Nephron progenitor cell (in vitro differentiated cells): ENCODE measurements at regions not wholly inside any gene's neighbourhood (a gene's known extent, or its start where the extent isn't known, plus 50 kb on each side); places are given as distances from the start of the nearest gene placed in this dataset.

ENCODE experiments used
- DNase-seq: peaks from one replicate; pipeline ENCODE4 v3.0.0; 2021
- H3K27ac Mint-ChIP-seq: 2 replicates; pipeline ENCODE4 v1.8.0; 2021; ENCODE audit warnings: mild to moderate bottlenecking, moderate library complexity, mixed read lengths
- H3K27me3 Mint-ChIP-seq: 2 replicates; pipeline ENCODE4 v1.8.0; 2021; ENCODE audit warnings: mild to moderate bottlenecking, low read depth, mixed read lengths; ENCODE audit not compliant: poor library complexity
- H3K36me3 Mint-ChIP-seq: 2 replicates; pipeline ENCODE4 v1.8.0; 2021; ENCODE audit warnings: low read depth, mixed read lengths
- H3K4me1 Mint-ChIP-seq: 2 replicates; pipeline ENCODE4 v1.8.0; 2021; ENCODE audit warnings: mixed read lengths
- H3K4me3 Mint-ChIP-seq: 2 replicates; pipeline ENCODE4 v1.8.0; 2021; ENCODE audit warnings: mild to moderate bottlenecking, moderate library complexity, mixed read lengths
- H3K9me3 Mint-ChIP-seq: 2 replicates; pipeline ENCODE4 v1.8.0; 2021; ENCODE audit warnings: mild to moderate bottlenecking, moderate library complexity, mixed read lengths
- CTCF ChIP-seq: fragments of 200-600 bp; sonication (generic); IDR thresholded peaks from 2 replicates; pipeline ENCODE4 v1.5.0; 2021; ENCODE audit warnings: antibody characterized with exemption

- no peak for TF ChIP-seq CTCF
- no peaks in the 10 kb centered on the region for H3K27me3 Mint-ChIP-seq
- H3K36me3 Mint-ChIP-seq: no peaks in the 10 kb centered on the region
- H3K4me1 Mint-ChIP-seq: peaks cover 18% of the 10 kb centered on the region
- no peak overlapping the region for H3K4me3 Mint-ChIP-seq
- no peak overlapping the region for H3K27ac Mint-ChIP-seq
- no peaks in the 10 kb centered on the region for H3K9me3 Mint-ChIP-seq
- DNase-seq: no peak
Observed at GRCh38 chr5:110343616-110344015, 382.9 kb downstream of the TMEM232 start.

GRCh38 chr5:110345623-110346022, 380.8 kb downstream of the TMEM232 start:
- peaks cover 18% of the 10 kb centered on the region for H3K4me1 Mint-ChIP-seq
- H3K36me3 Mint-ChIP-seq: no peaks in the 10 kb centered on the region
- no peaks in the 10 kb centered on the region for H3K27me3 Mint-ChIP-seq
- no peak overlapping the region for H3K27ac Mint-ChIP-seq
- no peak for TF ChIP-seq CTCF
- no peak for DNase-seq
- H3K4me3 Mint-ChIP-seq: no peak overlapping the region
- H3K9me3 Mint-ChIP-seq: no peaks in the 10 kb centered on the region

GRCh38 chr5:110346893-110347358, 379.5 kb downstream of the TMEM232 start:
- Mint-ChIP-seq H3K27me3 (no peaks in the 10 kb centered on the region), H3K4me1 (peaks cover 10% of the 10 kb centered on the region), H3K27ac (no peak overlapping the region), H3K36me3 (no peaks in the 10 kb centered on the region), H3K4me3 (no peak overlapping the region), H3K9me3 (no peaks in the 10 kb centered on the region)
- DNase-seq: no peak
- no peak for TF ChIP-seq CTCF

GRCh38 chr5:110347781-110348180, 378.7 kb downstream of the TMEM232 start:
- peaks cover 2% of the 10 kb centered on the region for H3K4me1 Mint-ChIP-seq
- H3K27ac Mint-ChIP-seq: no peak overlapping the region

GRCh38 chr5:110351430-110351829, 375.0 kb downstream of the TMEM232 start:
- no peak for DNase-seq
- Mint-ChIP-seq H3K4me1 (peaks cover under 1% of the 10 kb centered on the region), H3K36me3 (no peaks in the 10 kb centered on the region), H3K9me3 (no peaks in the 10 kb centered on the region), H3K4me3 (no peak overlapping the region), H3K27me3 (peaks cover 5% of the 10 kb centered on the region), H3K27ac (no peak overlapping the region)
- no peak for TF ChIP-seq CTCF

More at GRCh38 chr5:110347781-110348180, 378.7 kb downstream of the TMEM232 start:
- no peak for TF ChIP-seq CTCF
- Mint-ChIP-seq H3K4me3 (no peak overlapping the region), H3K9me3 (no peaks in the 10 kb centered on the region), H3K36me3 (no peaks in the 10 kb centered on the region), H3K27me3 (no peaks in the 10 kb centered on the region)
- no peak for DNase-seq

GRCh38 chr5:110354311-110354710, 372.2 kb downstream of the TMEM232 start:
- no peak for TF ChIP-seq CTCF
- no peak overlapping the region for H3K27ac Mint-ChIP-seq
- H3K4me3 Mint-ChIP-seq: no peak overlapping the region
- H3K4me1 Mint-ChIP-seq: peaks cover 11% of the 10 kb centered on the region
- peaks cover 5% of the 10 kb centered on the region for H3K27me3 Mint-ChIP-seq
- DNase-seq: no peak
- H3K9me3 Mint-ChIP-seq: no peaks in the 10 kb centered on the region
- H3K36me3 Mint-ChIP-seq: no peaks in the 10 kb centered on the region
